GM12878 (cell line): ENCODE measurements at regions not wholly inside any gene's neighbourhood (a gene's known extent, or its start where the extent isn't known, plus 50 kb on each side); places are given as distances from the start of the nearest gene placed in this dataset.

ENCODE experiments used
- ATAC-seq: fragments of 200-7000 bp; cut with Tn5 transposase; 3 replicates; pipeline ENCODE4 v1.9.1; 2020; ENCODE audit warnings: mild to moderate bottlenecking, moderate library complexity
- BruUV-seq: library from RNA; stranded (reverse); fragments of 400-500 nt; replicated peaks from 2 replicates; lab custom pipeline; 2021; lab: Mats Ljungman, UMichigan
- CTCF ChIA-PET: fragments of 300-600 bp; sonication (Branson Sonifier 250); formaldehyde crosslinking; extraction: SDS; loops from one replicate; lab custom pipeline; 2021; ENCODE audit warnings: inconsistent platforms; lab: Yijun Ruan, JAX
- POLR2A ChIA-PET: fragments of 350-600 bp; formaldehyde crosslinking; extraction: SDS; loops from one replicate; lab custom pipeline; 2021; ENCODE audit warnings: inconsistent platforms; lab: Charles Lee
- RAD21 ChIA-PET: fragments of 300-600 bp; sonication (Branson Sonifier 250); formaldehyde crosslinking; loops from one replicate; lab custom pipeline; 2023; ENCODE audit warnings: antibody characterized with exemption; ENCODE audit not compliant: unreplicated experiment; lab: Charles Lee
- SMC1A ChIA-PET: fragments of 300-600 bp; sonication (Branson Sonifier 250); formaldehyde crosslinking; loops from one replicate; lab custom pipeline; 2023; ENCODE audit not compliant: unreplicated experiment, uncharacterized antibody; lab: Charles Lee
- DNase-seq: peaks from one replicate; pipeline ENCODE4 v3.0.0-alpha.2; 2011; ENCODE audit warnings: low read depth, low spot score
- FAIRE-seq: peaks from 3 replicates; lab custom pipeline; 2011; peaks lifted over from hg19 to GRCh38; lab: Jason Lieb, UNC
- H2AFZ ChIP-seq: 2 replicates; pipeline ENCODE4 v1.6.0; 2011; ENCODE audit warnings: low read depth, low read length, control low read depth; ENCODE audit not compliant: control insufficient read depth
- H3K27ac ChIP-seq: 2 replicates; pipeline ENCODE4 v1.5.1; 2011; ENCODE audit warnings: control low read depth; ENCODE audit not compliant: control insufficient read depth, insufficient read depth
- H3K27me3 ChIP-seq, 2 experiments: replicated peaks in 1 of 2; 2 replicates each; pipeline versions ENCODE4 v1.6.0 to v1.6.1; 2011; ENCODE audit warnings: low read length in 1 of 2; ENCODE audit not compliant: control insufficient read depth in 2 of 2, insufficient read depth in 2 of 2
- H3K36me3 ChIP-seq, 2 experiments: 2 replicates each; pipeline ENCODE4 v1.5.1; 2011; ENCODE audit warnings: low read length in 1 of 2; ENCODE audit not compliant: control insufficient read depth in 2 of 2, insufficient read depth in 2 of 2
- H3K4me1 ChIP-seq: 2 replicates; pipeline ENCODE4 v1.6.1; 2011; ENCODE audit warnings: mild to moderate bottlenecking, low read length, moderate library complexity, mixed read lengths; ENCODE audit not compliant: control insufficient read depth, insufficient read depth
- H3K4me2 ChIP-seq: 2 replicates; pipeline ENCODE4 v1.6.0; 2011; ENCODE audit warnings: control low read depth; ENCODE audit not compliant: control insufficient read depth, insufficient read depth
- H3K4me3 ChIP-seq: fragments of 200-600 bp; sonication (generic); 2 replicates; pipeline ENCODE4 v1.5.1; 2016
- H3K79me2 ChIP-seq: 2 replicates; pipeline ENCODE4 v1.6.0; 2011; ENCODE audit warnings: low read length; ENCODE audit not compliant: control insufficient read depth, insufficient read depth
- H3K9ac ChIP-seq: 2 replicates; pipeline ENCODE4 v1.8.0; 2011; ENCODE audit warnings: low read length, control low read depth, mixed read lengths; ENCODE audit not compliant: control insufficient read depth, insufficient read depth
- H3K9me3 ChIP-seq: replicated peaks from 3 replicates; pipeline ENCODE4 v1.5.1; 2011; ENCODE audit warnings: mild to moderate bottlenecking, low read length; ENCODE audit not compliant: control insufficient read depth, insufficient read depth
- H4K20me1 ChIP-seq: 2 replicates; pipeline ENCODE4 v1.6.0; 2011; ENCODE audit not compliant: control insufficient read depth, insufficient read depth
- BMI1 ChIP-seq: fragments of 450-650 bp; IDR thresholded peaks from 2 replicates; pipeline ENCODE4 v1.6.1; 2016; ENCODE audit warnings: mild to moderate bottlenecking, moderate library complexity, borderline replicate concordance
- CHD1 ChIP-seq: IDR thresholded peaks from 2 replicates; pipeline ENCODE4 v1.6.1; 2012; ENCODE audit warnings: low read depth, low read length, improper control_type of control experiment
- ETV6 ChIP-seq, 2 experiments: fragments of 450-650 bp in 1 of 2; IDR thresholded peaks in 1 of 2; conservative IDR thresholded peaks in 1 of 2; 2 replicates each; pipeline ENCODE4 v1.6.1; 2014; ENCODE audit warnings: antibody characterized with exemption in 1 of 2, borderline replicate concordance in 1 of 2, low read depth in 1 of 2, mild to moderate bottlenecking in 1 of 2, moderate library complexity in 1 of 2
- HCFC1 ChIP-seq: fragments of 150-350 bp; IDR thresholded peaks from 2 replicates; pipeline ENCODE4 v1.6.1; 2014; ENCODE audit warnings: low read length
- HSF1 ChIP-seq: fragments of 150-350 bp; IDR thresholded peaks from 2 replicates; pipeline ENCODE4 v1.6.1; 2014; ENCODE audit warnings: mild to moderate bottlenecking, low read depth, low read length
- IKZF1 ChIP-seq: fragments of 450-650 bp; conservative IDR thresholded peaks from 2 replicates; pipeline ENCODE4 v1.6.1; 2017; ENCODE audit warnings: antibody characterized with exemption, mild to moderate bottlenecking
- IRF4 ChIP-seq: IDR thresholded peaks from 2 replicates; pipeline ENCODE4 v1.6.1; 2011; ENCODE audit warnings: low read depth, low read length
- MAX ChIP-seq: IDR thresholded peaks from 2 replicates; pipeline ENCODE4 v1.6.1; 2012; ENCODE audit warnings: low read depth, low read length, improper control_type of control experiment
- MTA3 ChIP-seq: IDR thresholded peaks from 2 replicates; pipeline ENCODE4 v1.6.1; 2012; ENCODE audit warnings: low read length, inconsistent platforms, borderline replicate concordance
- MYC ChIP-seq: IDR thresholded peaks from 2 replicates; pipeline ENCODE4 v1.6.1; 2011; ENCODE audit warnings: mild to moderate bottlenecking, low read length, moderate library complexity, inconsistent platforms; ENCODE audit not compliant: insufficient read depth, insufficient replicate concordance, insufficient read length, severe bottlenecking
- NRF1 ChIP-seq: conservative IDR thresholded peaks from 2 replicates; pipeline ENCODE4 v1.6.1; 2011; ENCODE audit warnings: mild to moderate bottlenecking, low read depth, low read length, improper control_type of control experiment
- PAX5 ChIP-seq: IDR thresholded peaks from 2 replicates; pipeline ENCODE4 v1.6.1; 2011; ENCODE audit warnings: low read depth, low read length, borderline replicate concordance
- PBX3 ChIP-seq: IDR thresholded peaks from 2 replicates; pipeline ENCODE4 v1.6.1; 2011; ENCODE audit warnings: mild to moderate bottlenecking, low read depth, low read length, moderate library complexity; ENCODE audit not compliant: insufficient replicate concordance
- SMAD5 ChIP-seq: IDR thresholded peaks from 2 replicates; pipeline ENCODE4 v1.6.1; 2016; ENCODE audit warnings: antibody characterized with exemption, low read depth
- TARDBP ChIP-seq: IDR thresholded peaks from 2 replicates; pipeline ENCODE4 v1.6.1; 2016; ENCODE audit warnings: borderline replicate concordance
- TCF12 ChIP-seq: IDR thresholded peaks from 2 replicates; pipeline ENCODE4 v1.6.1; 2011; ENCODE audit warnings: low read depth, mild to moderate bottlenecking, low read length
- TCF3 ChIP-seq: IDR thresholded peaks from 2 replicates; pipeline ENCODE4 v1.6.1; 2012; ENCODE audit warnings: low read depth, mild to moderate bottlenecking, low read length, borderline replicate concordance; ENCODE audit not compliant: insufficient read depth
- WRNIP1 ChIP-seq: IDR thresholded peaks from 2 replicates; pipeline ENCODE4 v1.6.1; 2011; ENCODE audit warnings: low read depth, low read length, improper control_type of control experiment, borderline replicate concordance
- ZBTB11 ChIP-seq: fragments of 450-650 bp; formaldehyde crosslinking; IDR thresholded peaks from 2 replicates; pipeline ENCODE4 v1.5.0; 2022; ENCODE audit warnings: mild to moderate bottlenecking, missing genetic modification characterization
- WGBS: methylation state at CpG from one replicate; pipeline ENCODE4 v1.1.6; 2016; ENCODE audit warnings: low lambda C conversion rate; ENCODE audit not compliant: insufficient replicate concordance, insufficient coverage; ENCODE audit errors: missing lambda C conversion rate; 5-methylcytosine and 5-hydroxymethylcytosine counted together
- in situ Hi-C: fragments of 300-500 bp; cut with MboI; formaldehyde crosslinking; loops from 9 replicates; pipeline ENCODE4 v1.14.3; 2018; ENCODE audit warnings: mixed read lengths
- intact Hi-C: fragments of 100-400 bp; cut with micrococcal nuclease; formaldehyde crosslinking; loops from one replicate; pipeline ENCODE4 v1.14.2; 2022; ENCODE audit not compliant: unreplicated experiment

GRCh38 chr2:122221665-122222064 is 466.2 kb downstream of the TSN start:
- ChIA-PET CTCF (no interaction called here), POLR2A (no interaction called here), SMC1A (no interaction called here), RAD21 (no interaction called here)
- in situ Hi-C loops (no loop called here), intact Hi-C loops (no loop called here)
- Histone ChIP-seq H3K4me2 (no peak overlapping the region), H3K36me3 (no peaks in the 10 kb centered on the region), H4K20me1 (no peaks in the 10 kb centered on the region), H3K4me3 (no peak overlapping the region), H3K27ac (no peak overlapping the region), H3K79me2 (no peaks in the 10 kb centered on the region), H2AFZ (no peak overlapping the region), H3K27me3 (no peaks in the 10 kb centered on the region), H3K4me1 (no peaks in the 10 kb centered on the region), H3K9me3 (no peaks in the 10 kb centered on the region), H3K9ac (no peak overlapping the region)
- TF ChIP-seq MAX (no peak), IRF4 (no peak), ZBTB11 (no peak), HSF1 (no peak), SMAD5 (no peak), NRF1 (no peak), MTA3 (no peak), HCFC1 (no peak), CHD1 (no peak), TCF12 (no peak), PBX3 (no peak), ETV6 (conservative IDR thresholded peaks at IDR 0.05 in 1 of 2, IDR thresholded peaks at IDR 0.05 in 1 of 2; ENCODE audit: borderline replicate concordance in 1 of 2, low read depth in 1 of 2) (no peak), WRNIP1 (no peak), TARDBP (no peak), BMI1 (no peak), TCF3 (no peak), IKZF1 (no peak), MYC (no peak), PAX5 (no peak)
- no TSS peak for BruUV-seq
- FAIRE-seq (no peak), DNase-seq (no peak), ATAC-seq (no peak)
- WGBS = 53% methylated on average over 3 of the region's 3 CpGs
